PC-9 (cell line): ENCODE measurements at regions not wholly inside any gene's neighbourhood (a gene's known extent, or its start where the extent isn't known, plus 50 kb on each side); places are given as distances from the start of the nearest gene placed in this dataset.

ENCODE experiments used
- BruUV-seq: library from RNA; stranded (reverse); fragments of 400-500 nt; replicated peaks from 2 replicates; lab custom pipeline; 2021; lab: Mats Ljungman, UMichigan
- CTCF ChIA-PET: fragments of 300-600 bp; sonication (Branson Sonifier 250); formaldehyde crosslinking; loops from one replicate; lab custom pipeline; 2022; ENCODE audit warnings: antibody characterized with exemption; lab: Charles Lee
- POLR2A ChIA-PET: fragments of 300-600 bp; sonication (Branson Sonifier 250); formaldehyde crosslinking; loops from one replicate; lab custom pipeline; 2022; ENCODE audit warnings: antibody characterized with exemption; ENCODE audit not compliant: unreplicated experiment; lab: Charles Lee
- DNase-seq, 2 experiments: peaks; one replicate each; pipeline versions ENCODE4 v3.0.0 to v3.0.0-alpha.2; 2015 to 2022; ENCODE audit warnings: mixed read lengths in 1 of 2
- H2AFZ ChIP-seq: fragments of 200-600 bp; sonication (generic); 2 replicates; pipeline ENCODE4 v1.8.1; 2017; ENCODE audit warnings: antibody characterized with exemption
- H3F3A ChIP-seq: fragments of 200-600 bp; sonication (generic); 2 replicates; pipeline ENCODE4 v1.8.1; 2017; ENCODE audit warnings: antibody characterized with exemption, mild to moderate bottlenecking, low read depth; ENCODE audit not compliant: insufficient read depth
- H3K27ac ChIP-seq: fragments of 200-600 bp; sonication (generic); 2 replicates; pipeline ENCODE4 v1.6.1; 2016; ENCODE audit warnings: mixed run types
- H3K27me3 ChIP-seq: fragments of 200-600 bp; sonication (generic); 2 replicates; pipeline ENCODE4 v1.6.1; 2016; ENCODE audit warnings: low read depth, mixed run types; ENCODE audit not compliant: insufficient read depth
- H3K36me3 ChIP-seq: fragments of 200-600 bp; sonication (generic); 2 replicates; pipeline ENCODE4 v1.6.1; 2016; ENCODE audit warnings: low read depth, mixed run types
- H3K4me1 ChIP-seq: fragments of 200-600 bp; sonication (generic); replicated peaks from 2 replicates; pipeline ENCODE4 v1.6.1; 2016; ENCODE audit warnings: mixed run types; ENCODE audit not compliant: insufficient read depth
- H3K4me2 ChIP-seq: fragments of 200-600 bp; sonication (generic); 2 replicates; pipeline ENCODE4 v1.6.1; 2017; ENCODE audit warnings: mixed run types
- H3K4me3 ChIP-seq: fragments of 200-600 bp; sonication (generic); 2 replicates; pipeline ENCODE4 v1.6.1; 2016; ENCODE audit warnings: mixed run types
- H3K79me2 ChIP-seq: fragments of 200-600 bp; sonication (generic); 2 replicates; pipeline ENCODE4 v1.6.1; 2017; ENCODE audit warnings: low read depth, mixed run types
- H3K9me2 ChIP-seq: fragments of 200-600 bp; sonication (generic); 2 replicates; pipeline ENCODE4 v1.8.1; 2017; ENCODE audit warnings: mild to moderate bottlenecking; ENCODE audit not compliant: insufficient read depth
- H3K9me3 ChIP-seq: fragments of 200-600 bp; sonication (generic); 2 replicates; pipeline ENCODE4 v1.8.1; 2016; ENCODE audit warnings: low read depth; ENCODE audit not compliant: insufficient read depth
- H4K20me1 ChIP-seq: fragments of 200-600 bp; sonication (generic); 2 replicates; pipeline ENCODE4 v1.8.1; 2017; ENCODE audit not compliant: insufficient read depth
- CTCF ChIP-seq: fragments of 200-600 bp; sonication (generic); conservative IDR thresholded peaks from 2 replicates; pipeline ENCODE4 v1.6.1; 2017; ENCODE audit warnings: mixed run types, antibody characterized with exemption, mild to moderate bottlenecking, moderate library complexity
- EZH2 ChIP-seq: fragments of 200-600 bp; sonication (generic); IDR thresholded peaks from 2 replicates; pipeline ENCODE4 v1.8.0; 2017; ENCODE audit warnings: antibody characterized with exemption, low read depth
- intact Hi-C: fragments of 100-400 bp; cut with micrococcal nuclease; formaldehyde crosslinking; loops from one replicate; pipeline ENCODE4 v1.10.0; 2022; ENCODE audit not compliant: unreplicated experiment

GRCh38 chr9:26301046-26301445 lies 591.6 kb downstream of the CAAP1 start:
- no peaks in the 10 kb centered on the region for H3F3A ChIP-seq
- no TSS peak for BruUV-seq
- no peak overlapping the region for H3K27ac ChIP-seq
- no peaks in the 10 kb centered on the region for H3K27me3 ChIP-seq
- DNase-seq = no peak
- ChIA-PET POLR2A (no interaction called here), CTCF (no interaction called here)
- H3K4me1 ChIP-seq = no peaks in the 10 kb centered on the region
- no peaks in the 10 kb centered on the region for H4K20me1 ChIP-seq
- H3K9me2 ChIP-seq = no peaks in the 10 kb centered on the region
- H3K4me3 ChIP-seq = no peak overlapping the region
- H3K9me3 ChIP-seq = no peaks in the 10 kb centered on the region
- no peaks in the 10 kb centered on the region for H3K36me3 ChIP-seq
- no peak overlapping the region for H2AFZ ChIP-seq
- TF ChIP-seq EZH2 = no peak
- no peak for TF ChIP-seq CTCF
- intact Hi-C loops = no loop called here
- H3K4me2 ChIP-seq = no peak overlapping the region
- H3K79me2 ChIP-seq = no peaks in the 10 kb centered on the region

GRCh38 chr9:26296910-26297572 lies 595.6 kb downstream of the CAAP1 start:
- H3K4me3 ChIP-seq = no peak overlapping the region
- H4K20me1 ChIP-seq = no peaks in the 10 kb centered on the region
- ChIA-PET POLR2A (no interaction called here), CTCF (no interaction called here)
- H3K27me3 ChIP-seq = no peaks in the 10 kb centered on the region
- H3K4me1 ChIP-seq = peaks cover 18% of the 10 kb centered on the region
- DNase-seq = no peak
- H3K9me2 ChIP-seq = no peaks in the 10 kb centered on the region
- no peaks in the 10 kb centered on the region; the same call in 1 of the 2 replicates for H3F3A ChIP-seq
- H3K9me3 ChIP-seq = 0 out of 2 replicates have a peak, but pooled peaks cover 2% of the 10 kb centered on the region
- intact Hi-C loops = no loop called here
- no peaks in the 10 kb centered on the region for H3K36me3 ChIP-seq
- H2AFZ ChIP-seq = no peak overlapping the region
- H3K27ac ChIP-seq = no peak overlapping the region
- BruUV-seq = no TSS peak
- no peak overlapping the region for H3K4me2 ChIP-seq
- no peaks in the 10 kb centered on the region for H3K79me2 ChIP-seq
- no peak for TF ChIP-seq EZH2
- no peak for TF ChIP-seq CTCF

DNA sequence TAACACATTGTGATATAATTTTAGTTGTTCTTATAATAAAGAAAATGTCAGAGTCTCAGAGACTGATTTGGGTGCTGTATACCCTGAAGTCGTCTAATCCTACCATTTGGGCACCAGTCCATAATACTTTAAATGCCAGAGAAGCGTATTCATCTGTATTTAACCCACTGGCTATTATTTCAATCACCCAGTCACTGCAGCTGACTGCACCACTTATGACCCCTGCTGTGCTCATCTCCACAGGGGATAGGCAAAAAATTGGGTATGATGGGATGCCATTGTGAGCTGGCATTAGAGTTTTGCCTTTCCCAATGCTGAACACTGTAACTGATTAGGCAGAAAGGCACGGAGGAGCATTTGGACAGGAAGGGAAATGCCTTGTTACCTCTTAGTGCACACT lies 599.7 kb downstream of the CAAP1 start:
- Histone ChIP-seq H3K4me1 (peaks cover 18% of the 10 kb centered on the region), H3K79me2 (no peaks in the 10 kb centered on the region), H3K27me3 (no peaks in the 10 kb centered on the region), H3K4me2 (peak overlapping the region; percentile 44), H3K4me3 (no peak overlapping the region), H3K27ac (peak overlapping the region; percentile 41; the same call in 1 of the 2 replicates), H3F3A (no peaks in the 10 kb centered on the region; the same call in 1 of the 2 replicates), H3K9me3 (0 out of 2 replicates have a peak, but pooled peaks cover 2% of the 10 kb centered on the region), H2AFZ (peak overlapping the region; percentile 43; the same call in 1 of the 2 replicates), H3K9me2 (no peaks in the 10 kb centered on the region), H4K20me1 (no peaks in the 10 kb centered on the region), H3K36me3 (no peaks in the 10 kb centered on the region)
- ChIA-PET POLR2A (no interaction called here), CTCF (no interaction called here)
- no TSS peak for BruUV-seq
- peak; percentile 46 to 72 for DNase-seq
- intact Hi-C loops = no loop called here
- TF ChIP-seq CTCF (no peak), EZH2 (no peak)
